Bronchial epithelial cell (primary cell): ENCODE measurements at regions not wholly inside any gene's neighbourhood (a gene's known extent, or its start where the extent isn't known, plus 50 kb on each side); places are given as distances from the start of the nearest gene placed in this dataset.

ENCODE experiments used
- DNase-seq: peaks from one replicate; pipeline ENCODE4 v3.0.0-alpha.2; 2010; ENCODE audit warnings: low read depth
- FAIRE-seq: peaks from 2 replicates; lab custom pipeline; 2011; peaks lifted over from hg19 to GRCh38; lab: Jason Lieb, UNC
- H3K27me3 ChIP-seq: 2 replicates; pipeline ENCODE4 v1.5.1; 2011; ENCODE audit warnings: low read length; ENCODE audit not compliant: control insufficient read depth, insufficient read depth
- H3K36me3 ChIP-seq: 2 replicates; pipeline ENCODE4 v1.5.1; 2011; ENCODE audit warnings: low read length; ENCODE audit not compliant: control insufficient read depth, insufficient read depth
- H3K4me3 ChIP-seq: 2 replicates; pipeline ENCODE4 v1.5.1; 2011; ENCODE audit warnings: mild to moderate bottlenecking, low read depth, low read length, control low read depth
- TF ChIP-seq, protein P1 (sequence below): IDR thresholded peaks from 2 replicates; pipeline ENCODE4 v1.5.1; 2011; ENCODE audit warnings: mild to moderate bottlenecking, moderate library complexity, low read length, control low read depth, inconsistent platforms; ENCODE audit not compliant: insufficient read depth, severe bottlenecking

DNA sequence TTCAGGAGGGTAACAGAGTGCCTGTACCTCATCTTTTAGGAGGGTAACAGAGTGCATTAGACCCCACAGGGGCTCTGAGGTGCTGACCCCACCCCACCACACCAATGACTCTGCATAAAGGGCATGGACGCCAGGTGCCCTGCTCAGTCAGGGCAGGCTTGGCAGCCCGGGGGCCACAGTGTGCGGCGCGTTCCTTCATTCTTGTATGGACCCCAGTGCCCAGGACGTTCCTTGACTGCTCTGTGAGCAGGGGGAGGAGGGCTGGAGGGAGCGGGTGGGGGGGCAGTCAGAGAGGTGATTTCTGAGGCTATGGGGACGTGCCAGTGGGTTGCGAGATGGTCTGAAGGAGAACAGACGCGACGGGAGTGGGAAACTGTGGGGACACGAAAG lies 168.7 kb upstream of the NCK2 start:
- peaks cover 7% of the 10 kb centered on the region for H3K27me3 ChIP-seq
- H3K4me3 ChIP-seq = no peak overlapping the region
- FAIRE-seq = no peak
- H3K36me3 ChIP-seq = no peaks in the 10 kb centered on the region
- DNase-seq = no peak
- TF ChIP-seq, protein P1, sequence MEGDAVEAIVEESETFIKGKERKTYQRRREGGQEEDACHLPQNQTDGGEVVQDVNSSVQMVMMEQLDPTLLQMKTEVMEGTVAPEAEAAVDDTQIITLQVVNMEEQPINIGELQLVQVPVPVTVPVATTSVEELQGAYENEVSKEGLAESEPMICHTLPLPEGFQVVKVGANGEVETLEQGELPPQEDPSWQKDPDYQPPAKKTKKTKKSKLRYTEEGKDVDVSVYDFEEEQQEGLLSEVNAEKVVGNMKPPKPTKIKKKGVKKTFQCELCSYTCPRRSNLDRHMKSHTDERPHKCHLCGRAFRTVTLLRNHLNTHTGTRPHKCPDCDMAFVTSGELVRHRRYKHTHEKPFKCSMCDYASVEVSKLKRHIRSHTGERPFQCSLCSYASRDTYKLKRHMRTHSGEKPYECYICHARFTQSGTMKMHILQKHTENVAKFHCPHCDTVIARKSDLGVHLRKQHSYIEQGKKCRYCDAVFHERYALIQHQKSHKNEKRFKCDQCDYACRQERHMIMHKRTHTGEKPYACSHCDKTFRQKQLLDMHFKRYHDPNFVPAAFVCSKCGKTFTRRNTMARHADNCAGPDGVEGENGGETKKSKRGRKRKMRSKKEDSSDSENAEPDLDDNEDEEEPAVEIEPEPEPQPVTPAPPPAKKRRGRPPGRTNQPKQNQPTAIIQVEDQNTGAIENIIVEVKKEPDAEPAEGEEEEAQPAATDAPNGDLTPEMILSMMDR = no peak

DNA sequence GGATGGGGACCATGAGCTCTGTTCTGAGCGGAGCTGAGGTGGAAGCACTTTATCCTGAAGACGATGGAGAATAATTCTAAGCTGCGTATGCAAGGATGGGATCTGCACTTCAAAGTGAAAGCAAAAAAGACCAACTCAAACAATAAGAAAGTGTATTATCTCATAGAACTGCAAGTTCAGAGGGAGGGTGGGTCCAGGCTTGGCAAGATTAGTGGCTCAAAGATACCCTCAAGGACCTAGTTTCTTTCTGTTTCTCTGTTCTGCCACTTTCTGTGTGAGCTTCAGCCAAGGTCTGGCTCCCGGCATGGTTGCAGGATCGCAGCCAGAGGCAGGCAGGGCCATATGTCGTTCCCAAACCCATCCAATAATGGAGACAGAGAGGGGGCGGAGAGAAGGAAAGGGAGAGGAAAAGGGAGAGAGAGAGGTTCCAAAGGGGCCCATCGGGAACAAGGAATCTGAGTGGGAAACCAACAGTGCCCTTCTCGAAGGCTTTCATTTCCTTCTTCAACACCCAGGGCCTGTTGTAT lies 169.2 kb upstream of the NCK2 start:
- Histone ChIP-seq H3K4me3 (no peak overlapping the region), H3K27me3 (peaks cover 7% of the 10 kb centered on the region), H3K36me3 (no peaks in the 10 kb centered on the region)
- no peak for DNase-seq
- TF ChIP-seq, protein P1 = no peak
- FAIRE-seq = no peak

DNA sequence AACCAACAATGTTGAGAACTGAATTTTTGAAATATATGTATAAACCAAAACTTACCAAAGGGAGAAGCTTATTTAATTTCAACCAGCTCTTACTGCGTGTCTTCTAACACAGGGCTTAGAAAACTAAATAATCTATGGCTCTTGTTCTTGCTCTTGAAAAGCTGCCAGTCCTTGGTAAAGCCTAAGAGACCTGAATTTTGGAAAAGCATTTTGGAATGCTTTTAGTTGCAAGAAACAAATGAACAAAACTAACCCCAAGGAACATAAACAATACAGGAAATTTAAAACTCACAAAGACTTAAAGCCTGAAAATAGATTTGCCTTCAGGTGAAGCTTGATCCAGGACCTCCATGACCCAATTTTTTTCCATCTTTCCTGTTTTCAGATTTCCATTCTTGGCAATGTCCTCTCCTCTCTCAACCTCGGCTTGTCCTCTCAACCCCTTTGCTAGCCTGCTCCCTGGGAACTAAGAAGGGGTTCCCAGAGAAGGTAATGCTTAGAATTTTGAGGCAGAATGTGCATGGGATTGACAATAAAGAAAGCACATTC lies 169.8 kb upstream of the NCK2 start:
- H3K4me3 ChIP-seq = no peak overlapping the region
- DNase-seq (no peak), FAIRE-seq (no peak)
- H3K36me3 ChIP-seq = no peaks in the 10 kb centered on the region
- H3K27me3 ChIP-seq = peaks cover 9% of the 10 kb centered on the region
- TF ChIP-seq, protein P1 = no peak

DNA sequence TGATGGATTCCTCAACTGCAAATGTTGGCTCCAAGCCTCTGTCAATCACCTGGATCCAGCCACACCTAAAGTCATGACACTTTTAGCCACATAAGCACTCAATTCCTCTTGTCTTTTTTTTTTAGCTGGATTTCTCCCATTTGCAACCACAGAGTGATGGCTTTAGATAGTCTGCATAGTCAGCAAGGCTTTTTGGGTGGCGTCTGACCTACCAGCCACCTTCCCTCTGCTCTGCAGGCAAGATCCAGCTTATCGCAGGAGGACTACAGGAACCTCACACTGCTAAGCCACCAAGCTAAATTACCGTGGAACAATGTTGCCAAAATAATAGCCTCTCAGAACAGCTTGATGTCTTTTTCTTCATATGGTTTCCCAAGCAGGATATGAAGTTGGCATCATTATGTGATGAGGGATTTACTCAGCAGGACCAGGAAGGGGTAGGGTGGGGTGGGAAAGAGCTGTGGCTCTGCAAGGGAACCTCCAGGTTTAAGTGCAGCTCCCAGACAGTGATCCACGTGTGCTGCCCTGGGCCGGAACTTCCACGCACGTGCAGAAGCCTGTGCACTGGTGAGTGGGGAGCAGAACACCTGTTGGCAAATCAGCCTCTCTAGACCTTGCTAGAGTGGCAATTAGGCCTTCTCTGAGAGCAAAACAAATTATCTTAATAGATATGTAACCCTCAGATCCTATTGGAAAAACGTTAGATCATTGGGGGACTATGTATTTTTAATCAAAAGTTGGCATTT lies 170.6 kb upstream of the NCK2 start:
- DNase-seq (no peak), FAIRE-seq (no peak)
- H3K27me3 ChIP-seq = peaks cover 9% of the 10 kb centered on the region
- TF ChIP-seq, protein P1 = no peak
- H3K4me3 ChIP-seq = no peak overlapping the region
- H3K36me3 ChIP-seq = no peaks in the 10 kb centered on the region

DNA sequence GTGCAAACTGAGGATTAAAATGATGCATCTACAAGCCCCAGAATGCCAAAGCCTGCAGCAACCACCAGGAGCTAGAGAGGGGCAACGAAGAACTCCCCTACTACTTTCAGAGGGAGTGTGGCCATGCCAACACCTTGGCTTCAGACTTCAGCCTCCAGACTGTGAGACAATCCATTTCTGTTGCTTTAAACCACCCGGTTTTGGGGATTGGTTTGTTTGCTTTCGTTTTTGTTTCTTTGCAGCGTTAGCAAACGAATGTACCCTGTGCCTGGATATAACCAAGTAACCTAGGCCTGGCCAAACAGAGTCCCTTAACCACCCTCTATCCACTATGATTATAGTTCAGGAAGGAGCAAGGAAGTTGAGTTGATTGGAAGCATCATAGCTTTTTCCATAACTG lies 171.2 kb upstream of the NCK2 start:
- DNase-seq = no peak
- Histone ChIP-seq H3K36me3 (no peaks in the 10 kb centered on the region), H3K4me3 (no peak overlapping the region), H3K27me3 (peaks cover 9% of the 10 kb centered on the region)
- TF ChIP-seq, protein P1 = no peak
- FAIRE-seq = no peak
